ENCODE measurements at regions not wholly inside any gene's neighbourhood (a gene's known extent, or its start where the extent isn't known, plus 50 kb on each side); places are given as distances from the start of the nearest gene placed in this dataset.

DNA sequence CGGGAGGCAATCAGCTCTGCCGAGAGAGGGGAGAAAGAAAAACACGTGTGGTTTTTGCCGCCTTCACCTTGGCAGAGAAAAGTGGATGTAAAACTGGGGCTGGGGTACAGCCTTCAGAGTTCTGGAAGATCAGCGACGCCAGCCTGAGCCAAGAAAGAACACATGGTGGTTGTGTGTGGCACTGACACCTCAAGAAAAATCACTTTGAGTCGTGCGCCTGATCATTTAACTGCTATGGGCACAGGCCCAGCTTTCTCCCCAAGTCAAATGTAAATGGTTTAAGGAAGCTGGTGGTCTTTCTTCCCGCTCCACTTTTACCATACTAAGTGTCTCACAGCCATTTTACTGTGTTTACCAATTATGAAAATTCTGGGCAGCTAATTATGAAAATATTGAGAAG lies 461.8 kb upstream of the SOX9 start:
- TF ChIP-seq, protein P1, sequence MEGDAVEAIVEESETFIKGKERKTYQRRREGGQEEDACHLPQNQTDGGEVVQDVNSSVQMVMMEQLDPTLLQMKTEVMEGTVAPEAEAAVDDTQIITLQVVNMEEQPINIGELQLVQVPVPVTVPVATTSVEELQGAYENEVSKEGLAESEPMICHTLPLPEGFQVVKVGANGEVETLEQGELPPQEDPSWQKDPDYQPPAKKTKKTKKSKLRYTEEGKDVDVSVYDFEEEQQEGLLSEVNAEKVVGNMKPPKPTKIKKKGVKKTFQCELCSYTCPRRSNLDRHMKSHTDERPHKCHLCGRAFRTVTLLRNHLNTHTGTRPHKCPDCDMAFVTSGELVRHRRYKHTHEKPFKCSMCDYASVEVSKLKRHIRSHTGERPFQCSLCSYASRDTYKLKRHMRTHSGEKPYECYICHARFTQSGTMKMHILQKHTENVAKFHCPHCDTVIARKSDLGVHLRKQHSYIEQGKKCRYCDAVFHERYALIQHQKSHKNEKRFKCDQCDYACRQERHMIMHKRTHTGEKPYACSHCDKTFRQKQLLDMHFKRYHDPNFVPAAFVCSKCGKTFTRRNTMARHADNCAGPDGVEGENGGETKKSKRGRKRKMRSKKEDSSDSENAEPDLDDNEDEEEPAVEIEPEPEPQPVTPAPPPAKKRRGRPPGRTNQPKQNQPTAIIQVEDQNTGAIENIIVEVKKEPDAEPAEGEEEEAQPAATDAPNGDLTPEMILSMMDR (IDR thresholded peaks at IDR 0.05) = no peak
- no peak for TF ChIP-seq POLR2A (IDR thresholded peaks at IDR 0.05)
- no peak for TF ChIP-seq EP300 (IDR thresholded peaks at IDR 0.05)

All from ovary (tissue), 3 donors.